GM21360 (cell line): ENCODE measurements at regions not wholly inside any gene's neighbourhood (a gene's known extent, or its start where the extent isn't known, plus 50 kb on each side); places are given as distances from the start of the nearest gene placed in this dataset.
"Not testable (repeated sequence)": the region's sequence is repeated elsewhere in the genome, so short reads cannot be mapped to it uniquely, and the experiment has no call there.

ENCODE experiments used
- ATAC-seq: cut with Tn5 transposase; IDR thresholded peaks from one replicate; pipeline ENCODE4 v1.9.1; 2021; ENCODE audit warnings: mild to moderate bottlenecking, moderate library complexity; ENCODE audit not compliant: unreplicated experiment

- no peak for ATAC-seq
These were observed 135.5 kb downstream of the CEMIP2 start for GRCh38 chr9:71632776-71633175.

GRCh38 chr9:71630377-71630995 lies 137.8 kb downstream of the CEMIP2 start:
- no peak for ATAC-seq

- no peak for ATAC-seq
These were observed 138.6 kb downstream of the CEMIP2 start for GRCh38 chr9:71629578-71630215.

GRCh38 chr9:71628247-71628646 lies 140.1 kb downstream of the CEMIP2 start:
- ATAC-seq, result no peak

GRCh38 chr9:71627537-71627936 lies 140.8 kb downstream of the CEMIP2 start:
- ATAC-seq, result no peak

GRCh38 chr9:71626395-71626794 lies 141.9 kb downstream of the CEMIP2 start:
- ATAC-seq, result no peak

- ATAC-seq, result no peak
These were observed 143.6 kb downstream of the CEMIP2 start for GRCh38 chr9:71624728-71625127.

- ATAC-seq, result no peak
These were observed 147.6 kb downstream of the CEMIP2 start for GRCh38 chr9:71620746-71621145.

GRCh38 chr9:71620331-71620730 lies 148.0 kb downstream of the CEMIP2 start:
- no peak for ATAC-seq

GRCh38 chr9:71619926-71620325 lies 148.4 kb downstream of the CEMIP2 start:
- ATAC-seq, result no peak

GRCh38 chr9:71614409-71615010 lies 153.8 kb downstream of the CEMIP2 start:
- no peak for ATAC-seq

GRCh38 chr9:71612889-71613288 lies 155.4 kb downstream of the CEMIP2 start:
- no peak for ATAC-seq

GRCh38 chr9:71609448-71609830 lies 158.9 kb downstream of the CEMIP2 start:
- no peak for ATAC-seq

- ATAC-seq, result no peak
These were observed 159.4 kb downstream of the CEMIP2 start for GRCh38 chr9:71608825-71609447.

GRCh38 chr9:71608021-71608420 lies 160.3 kb downstream of the CEMIP2 start:
- ATAC-seq, result no peak

- ATAC-seq, result no peak
These were observed 160.8 kb downstream of the CEMIP2 start for GRCh38 chr9:71607461-71607881.

- ATAC-seq, result peak; percentile 87
These were observed 163.9 kb downstream of the CEMIP2 start for GRCh38 chr9:71604197-71605063.

- no peak for ATAC-seq
These were observed 165.7 kb downstream of the CEMIP2 start for GRCh38 chr9:71602652-71603051.

- ATAC-seq, result not testable (repeated sequence)
These were observed 172.6 kb downstream of the CEMIP2 start for GRCh38 chr9:71595762-71596161.

- ATAC-seq, result no peak
These were observed 173.8 kb downstream of the CEMIP2 start for GRCh38 chr9:71594541-71594940.

- ATAC-seq, result no peak
These were observed 175.9 kb downstream of the CEMIP2 start for GRCh38 chr9:71592400-71592799.
